Vagina (tissue), 2 donors: ENCODE measurements at regions not wholly inside any gene's neighbourhood (a gene's known extent, or its start where the extent isn't known, plus 50 kb on each side); places are given as distances from the start of the nearest gene placed in this dataset.

ENCODE experiments used
- DNase-seq, 2 donors: peaks; one replicate each; pipeline ENCODE4 v3.0.0-alpha.2; 2017; ENCODE audit errors: extremely low spot score in 2 of 2
- H3K27ac ChIP-seq: fragments of 200-600 bp; sonication (generic); one replicate; pipeline ENCODE4 v1.5.1; 2019
- H3K27me3 ChIP-seq: fragments of 200-600 bp; sonication (generic); one replicate; pipeline ENCODE4 v1.5.1; 2019
- H3K36me3 ChIP-seq, 2 donors: fragments of 200-600 bp; sonication (generic); one replicate each; pipeline ENCODE4 v1.5.1; 2017 to 2019
- H3K4me1 ChIP-seq: fragments of 200-600 bp; sonication (generic); one replicate; pipeline ENCODE4 v1.5.1; 2019
- H3K4me3 ChIP-seq, 2 donors: fragments of 200-600 bp; sonication (generic); 1 replicate in 1 of 2; 2 replicates in 1 of 2; pipeline ENCODE4 v1.5.1; 2016 to 2019
- H3K9me3 ChIP-seq: fragments of 200-600 bp; sonication (generic); one replicate; pipeline ENCODE4 v1.5.1; 2019
- POLR2A ChIP-seq, 2 donors: fragments of 450-650 bp; IDR thresholded peaks; one replicate each; pipeline ENCODE4 v1.6.1; 2017; ENCODE audit warnings: antibody characterized with exemption in 2 of 2, mild to moderate bottlenecking in 2 of 2, moderate library complexity in 2 of 2
- POLR2AphosphoS5 ChIP-seq, 2 donors: sonication (generic); formaldehyde crosslinking; IDR thresholded peaks; one replicate each; pipeline ENCODE4 v1.9.0; 2017; ENCODE audit warnings: antibody characterized with exemption in 2 of 2, mild to moderate bottlenecking in 2 of 2, low read depth in 1 of 2; ENCODE audit not compliant: insufficient read depth in 1 of 2
- intact Hi-C: fragments of 100-400 bp; cut with DNase I; formaldehyde crosslinking; loops from one replicate; pipeline ENCODE4 v1.15.1; 2023
- TF ChIP-seq, protein P1 (sequence below), 3 experiments: fragments of 450-650 bp in 2 of 3; fragments of 200-600 bp in 1 of 3; sonication (generic) in 1 of 3; IDR thresholded peaks; one replicate each; pipeline ENCODE4 v1.5.1; 2017 to 2019; ENCODE audit warnings: antibody characterized with exemption in 3 of 3, mild to moderate bottlenecking in 2 of 3, moderate library complexity in 2 of 3

DNA sequence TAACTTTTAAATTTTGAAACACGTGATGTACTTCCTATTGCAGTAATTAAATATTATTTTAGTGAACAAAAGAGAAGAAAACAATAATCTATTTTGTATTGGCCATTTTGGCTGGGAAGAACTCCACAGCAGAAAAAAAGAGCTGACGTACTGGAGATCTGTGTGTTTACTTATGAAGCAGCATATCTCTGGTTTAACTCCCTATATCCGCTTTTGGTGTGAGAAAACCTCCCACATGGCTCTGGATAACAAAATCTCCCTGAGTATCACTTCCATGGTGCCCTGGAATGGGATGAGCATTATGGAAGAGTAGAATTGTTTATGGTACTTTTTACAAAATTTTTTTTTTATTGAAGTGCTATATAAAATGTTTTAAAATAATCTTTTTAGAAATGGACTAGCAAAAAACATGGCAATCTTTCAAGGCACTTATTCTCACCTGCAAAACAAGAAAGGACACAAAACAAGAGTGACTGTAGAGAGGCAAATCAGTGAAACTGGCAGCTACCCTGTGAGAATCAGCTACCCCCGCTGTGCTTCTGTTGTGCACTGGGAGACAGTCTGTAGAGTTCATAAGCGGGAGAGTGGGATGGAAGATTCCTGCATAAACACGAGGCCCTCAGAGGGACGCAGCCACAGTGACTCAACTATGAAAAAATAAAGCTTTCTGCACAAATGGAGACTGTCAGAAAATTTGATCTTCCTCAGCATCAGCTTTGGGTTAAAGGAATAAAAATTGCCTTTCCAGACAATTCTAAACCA lies 762.2 kb upstream of the HS6ST1 start:
- Histone ChIP-seq H3K9me3 (no peaks in the 10 kb centered on the region), H3K4me1 (no peaks in the 10 kb centered on the region), H3K27ac (no peak overlapping the region), H3K36me3 (no peaks in the 10 kb centered on the region), H3K27me3 (no peaks in the 10 kb centered on the region), H3K4me3 (no peak overlapping the region)
- intact Hi-C loops = no loop called here
- no peak for TF ChIP-seq POLR2AphosphoS5 (IDR thresholded peaks at IDR 0.05; ENCODE audit: insufficient read depth in 1 of 2, low read depth in 1 of 2)
- TF ChIP-seq, protein P1, sequence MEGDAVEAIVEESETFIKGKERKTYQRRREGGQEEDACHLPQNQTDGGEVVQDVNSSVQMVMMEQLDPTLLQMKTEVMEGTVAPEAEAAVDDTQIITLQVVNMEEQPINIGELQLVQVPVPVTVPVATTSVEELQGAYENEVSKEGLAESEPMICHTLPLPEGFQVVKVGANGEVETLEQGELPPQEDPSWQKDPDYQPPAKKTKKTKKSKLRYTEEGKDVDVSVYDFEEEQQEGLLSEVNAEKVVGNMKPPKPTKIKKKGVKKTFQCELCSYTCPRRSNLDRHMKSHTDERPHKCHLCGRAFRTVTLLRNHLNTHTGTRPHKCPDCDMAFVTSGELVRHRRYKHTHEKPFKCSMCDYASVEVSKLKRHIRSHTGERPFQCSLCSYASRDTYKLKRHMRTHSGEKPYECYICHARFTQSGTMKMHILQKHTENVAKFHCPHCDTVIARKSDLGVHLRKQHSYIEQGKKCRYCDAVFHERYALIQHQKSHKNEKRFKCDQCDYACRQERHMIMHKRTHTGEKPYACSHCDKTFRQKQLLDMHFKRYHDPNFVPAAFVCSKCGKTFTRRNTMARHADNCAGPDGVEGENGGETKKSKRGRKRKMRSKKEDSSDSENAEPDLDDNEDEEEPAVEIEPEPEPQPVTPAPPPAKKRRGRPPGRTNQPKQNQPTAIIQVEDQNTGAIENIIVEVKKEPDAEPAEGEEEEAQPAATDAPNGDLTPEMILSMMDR (IDR thresholded peaks at IDR 0.05) = no peak
- no peak for TF ChIP-seq POLR2A (IDR thresholded peaks at IDR 0.05)
- no peak for DNase-seq

DNA sequence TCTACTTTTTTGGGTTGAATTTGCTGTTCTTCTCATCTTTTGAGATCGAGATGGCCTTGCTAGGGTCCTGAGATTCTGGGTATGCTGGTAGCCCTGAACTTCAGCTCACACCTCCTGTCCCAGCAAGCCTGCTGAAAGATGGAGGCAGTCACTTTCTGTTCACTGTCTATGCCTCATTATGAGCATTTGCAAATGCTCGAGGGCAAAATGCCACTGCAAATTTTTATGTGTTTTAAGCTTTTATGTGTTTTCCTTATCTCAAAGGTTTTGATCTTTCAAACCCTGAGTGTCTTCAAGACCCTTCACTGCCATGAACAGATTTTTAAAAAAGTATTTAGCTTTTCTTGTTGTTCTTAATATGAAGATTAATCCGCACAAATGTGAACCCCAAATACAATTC lies 766.7 kb upstream of the HS6ST1 start:
- TF ChIP-seq, protein P1 (IDR thresholded peaks at IDR 0.05) = no peak
- TF ChIP-seq POLR2A (IDR thresholded peaks at IDR 0.05) = no peak
- no peak for TF ChIP-seq POLR2AphosphoS5 (IDR thresholded peaks at IDR 0.05; ENCODE audit: insufficient read depth in 1 of 2, low read depth in 1 of 2)
- H3K9me3 ChIP-seq = no peaks in the 10 kb centered on the region
- DNase-seq = no peak
- no peaks in the 10 kb centered on the region for H3K4me1 ChIP-seq
- H3K27ac ChIP-seq = no peak overlapping the region
- no peaks in the 10 kb centered on the region for H3K36me3 ChIP-seq
- intact Hi-C loops = no loop called here
- H3K27me3 ChIP-seq = no peaks in the 10 kb centered on the region
- H3K4me3 ChIP-seq = no peak overlapping the region

DNA sequence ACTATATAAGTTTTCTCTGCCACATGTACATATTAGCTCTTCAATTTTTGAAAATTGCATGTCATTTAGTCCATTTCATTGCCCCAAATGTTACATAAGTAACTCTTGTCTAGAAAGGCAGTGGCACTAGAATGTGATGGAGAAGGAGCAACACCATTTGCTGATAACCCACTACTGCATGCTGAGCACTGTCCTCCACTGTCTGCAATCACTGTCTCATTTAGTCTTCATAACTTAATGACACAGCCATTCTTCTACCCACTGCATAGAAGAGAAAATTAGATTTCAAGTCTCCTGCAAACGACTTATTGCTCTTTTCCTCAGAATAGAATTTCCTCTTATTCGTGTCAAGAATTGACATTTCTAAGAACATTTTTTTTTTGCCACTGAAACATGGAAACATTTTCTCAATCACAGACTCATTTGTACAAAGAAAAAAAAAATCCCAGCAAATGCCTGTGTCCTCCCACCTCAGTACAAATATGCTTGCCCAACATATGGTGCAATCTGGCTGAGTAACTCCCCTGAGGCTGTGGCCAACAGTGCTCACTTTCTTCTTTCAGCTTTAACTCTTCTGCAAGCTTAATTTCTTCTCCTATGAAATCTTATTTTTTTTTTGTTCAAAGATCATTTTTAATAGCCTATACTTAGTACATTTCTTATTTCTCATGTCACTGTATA lies 768.6 kb upstream of the HS6ST1 start:
- Histone ChIP-seq H3K27me3 (no peaks in the 10 kb centered on the region), H3K36me3 (no peaks in the 10 kb centered on the region), H3K4me3 (no peak overlapping the region), H3K4me1 (no peaks in the 10 kb centered on the region), H3K9me3 (no peaks in the 10 kb centered on the region), H3K27ac (no peak overlapping the region)
- no peak for DNase-seq
- TF ChIP-seq, protein P1 (IDR thresholded peaks at IDR 0.05) = no peak
- peak in 1 of 2 donors; percentile 48 for TF ChIP-seq POLR2AphosphoS5 (IDR thresholded peaks at IDR 0.05; ENCODE audit: insufficient read depth in 1 of 2, low read depth in 1 of 2)
- TF ChIP-seq POLR2A (IDR thresholded peaks at IDR 0.05) = no peak
- intact Hi-C loops = no loop called here

DNA sequence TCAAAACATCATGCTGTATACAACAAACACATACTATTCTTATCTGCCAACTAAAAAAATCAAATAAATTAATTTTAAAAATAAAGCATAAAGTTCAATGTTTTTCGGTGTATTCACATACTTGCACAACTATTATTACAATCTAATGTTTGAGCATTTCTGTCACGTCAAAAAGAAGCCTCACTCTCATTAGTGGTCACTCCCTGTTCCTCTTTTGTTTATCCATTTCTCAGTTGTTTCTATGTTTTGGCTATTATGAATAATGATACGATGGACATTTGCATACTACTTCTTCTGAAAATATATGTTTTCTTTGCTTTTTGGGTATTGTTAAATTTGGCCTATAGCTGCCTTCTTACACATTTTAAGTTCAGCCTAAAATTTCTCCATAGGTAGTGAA lies 773.0 kb upstream of the HS6ST1 start:
- no peaks in the 10 kb centered on the region for H3K9me3 ChIP-seq
- no peak overlapping the region for H3K4me3 ChIP-seq
- H3K27me3 ChIP-seq = no peaks in the 10 kb centered on the region
- no peak overlapping the region for H3K27ac ChIP-seq
- no peak for TF ChIP-seq POLR2A (IDR thresholded peaks at IDR 0.05)
- TF ChIP-seq POLR2AphosphoS5 (IDR thresholded peaks at IDR 0.05; ENCODE audit: insufficient read depth in 1 of 2, low read depth in 1 of 2) = no peak
- no peak for DNase-seq
- no peaks in the 10 kb centered on the region for H3K4me1 ChIP-seq
- H3K36me3 ChIP-seq = no peaks in the 10 kb centered on the region
- intact Hi-C loops = no loop called here

DNA sequence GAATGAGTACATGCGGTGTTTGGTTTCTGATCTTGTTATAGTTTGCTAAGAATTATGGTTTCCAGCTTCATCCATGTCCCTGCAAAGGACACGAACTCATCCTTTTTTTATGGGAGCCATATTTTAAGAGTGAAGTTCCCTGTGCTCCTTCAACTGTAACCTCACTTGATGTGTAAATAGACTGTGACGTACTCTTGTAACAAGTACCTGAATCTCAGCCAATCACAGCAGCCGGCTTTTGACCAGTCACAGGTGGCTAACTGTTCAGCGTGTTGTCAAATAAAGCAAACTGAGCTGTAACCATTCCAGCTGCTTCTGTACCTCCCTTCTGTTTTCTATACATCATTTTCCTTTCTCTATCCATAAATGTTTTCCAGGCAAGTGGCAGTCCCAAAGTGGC lies 774.3 kb upstream of the HS6ST1 start:
- TF ChIP-seq POLR2AphosphoS5 (IDR thresholded peaks at IDR 0.05; ENCODE audit: insufficient read depth in 1 of 2, low read depth in 1 of 2) (no peak), POLR2A (IDR thresholded peaks at IDR 0.05) (no peak)
- TF ChIP-seq, protein P1 (IDR thresholded peaks at IDR 0.05) = no peak
- H3K9me3 ChIP-seq = no peaks in the 10 kb centered on the region
- H3K27me3 ChIP-seq = no peaks in the 10 kb centered on the region
- no peaks in the 10 kb centered on the region for H3K36me3 ChIP-seq
- no peak for DNase-seq
- H3K27ac ChIP-seq = no peak overlapping the region
- no peaks in the 10 kb centered on the region for H3K4me1 ChIP-seq
- intact Hi-C loops = no loop called here
- H3K4me3 ChIP-seq = no peak overlapping the region
